Colonic mucosa (tissue), 4 donors: ENCODE measurements at regions not wholly inside any gene's neighbourhood (a gene's known extent, or its start where the extent isn't known, plus 50 kb on each side); places are given as distances from the start of the nearest gene placed in this dataset.

ENCODE experiments used
- DNase-seq: peaks from one replicate; pipeline ENCODE4 v3.0.0-alpha.2; 2020
- H3K27ac ChIP-seq: fragments of 200-600 bp; one replicate; pipeline ENCODE4 v1.8.0; 2021
- H3K27me3 ChIP-seq: fragments of 200-600 bp; one replicate; pipeline ENCODE4 v1.8.0; 2021
- H3K36me3 ChIP-seq: fragments of 200-600 bp; one replicate; pipeline ENCODE4 v1.8.0; 2021
- H3K4me1 ChIP-seq: fragments of 200-600 bp; one replicate; pipeline ENCODE4 v1.8.0; 2021; ENCODE audit warnings: mild to moderate bottlenecking
- H3K4me3 ChIP-seq: fragments of 200-600 bp; one replicate; pipeline ENCODE4 v1.8.0; 2021
- H3K9ac ChIP-seq, 2 donors: one replicate each; pipeline ENCODE4 v1.7.0; 2013; ENCODE audit warnings: control low read depth in 2 of 2, low read depth in 2 of 2, low read length in 2 of 2
- H3K9me3 ChIP-seq: fragments of 200-600 bp; one replicate; pipeline ENCODE4 v1.8.0; 2021
- intact Hi-C: fragments of 100-400 bp; cut with DNase I; formaldehyde crosslinking; loops from one replicate; pipeline ENCODE4 v1.14.1; 2022
- TF ChIP-seq, protein P1 (sequence below): fragments of 200-600 bp; IDR thresholded peaks from one replicate; pipeline ENCODE4 v1.8.0; 2022; ENCODE audit warnings: antibody characterized with exemption, mild to moderate bottlenecking
- donor health status: healthy.
- donor health status: DM: no; HTN: no; CAD: no.
- donor health status: DM: no; HTN: no; CAD: no.

DNA sequence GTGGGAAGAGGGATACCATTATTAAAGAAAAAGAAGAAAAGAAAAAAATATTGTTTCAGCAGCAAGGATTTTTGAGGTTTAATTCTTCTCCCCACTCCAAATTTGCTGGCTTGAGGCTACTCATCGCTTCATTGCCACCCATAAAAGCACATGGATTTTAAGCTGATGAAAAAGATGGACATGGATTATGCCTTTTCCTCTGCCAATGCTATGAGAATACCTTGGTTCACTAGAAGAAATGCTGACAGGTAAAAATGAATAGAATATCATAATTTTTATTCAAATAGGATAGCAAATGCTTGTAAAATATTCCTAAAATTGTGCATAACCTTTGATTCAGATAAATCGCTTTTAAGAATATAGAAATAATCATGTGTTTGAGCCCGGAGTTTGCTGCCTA lies 289.7 kb upstream of the DPYD start:
- intact Hi-C loops: no loop called here
- TF ChIP-seq, protein P1, sequence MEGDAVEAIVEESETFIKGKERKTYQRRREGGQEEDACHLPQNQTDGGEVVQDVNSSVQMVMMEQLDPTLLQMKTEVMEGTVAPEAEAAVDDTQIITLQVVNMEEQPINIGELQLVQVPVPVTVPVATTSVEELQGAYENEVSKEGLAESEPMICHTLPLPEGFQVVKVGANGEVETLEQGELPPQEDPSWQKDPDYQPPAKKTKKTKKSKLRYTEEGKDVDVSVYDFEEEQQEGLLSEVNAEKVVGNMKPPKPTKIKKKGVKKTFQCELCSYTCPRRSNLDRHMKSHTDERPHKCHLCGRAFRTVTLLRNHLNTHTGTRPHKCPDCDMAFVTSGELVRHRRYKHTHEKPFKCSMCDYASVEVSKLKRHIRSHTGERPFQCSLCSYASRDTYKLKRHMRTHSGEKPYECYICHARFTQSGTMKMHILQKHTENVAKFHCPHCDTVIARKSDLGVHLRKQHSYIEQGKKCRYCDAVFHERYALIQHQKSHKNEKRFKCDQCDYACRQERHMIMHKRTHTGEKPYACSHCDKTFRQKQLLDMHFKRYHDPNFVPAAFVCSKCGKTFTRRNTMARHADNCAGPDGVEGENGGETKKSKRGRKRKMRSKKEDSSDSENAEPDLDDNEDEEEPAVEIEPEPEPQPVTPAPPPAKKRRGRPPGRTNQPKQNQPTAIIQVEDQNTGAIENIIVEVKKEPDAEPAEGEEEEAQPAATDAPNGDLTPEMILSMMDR: no peak
- H3K4me3 ChIP-seq: no peak overlapping the region
- H3K9me3 ChIP-seq: no peaks in the 10 kb centered on the region
- H3K4me1 ChIP-seq: no peaks in the 10 kb centered on the region
- no peaks in the 10 kb centered on the region for H3K36me3 ChIP-seq
- no peak overlapping the region for H3K9ac ChIP-seq
- H3K27ac ChIP-seq: no peak overlapping the region
- no peak for DNase-seq
- H3K27me3 ChIP-seq: no peaks in the 10 kb centered on the region

DNA sequence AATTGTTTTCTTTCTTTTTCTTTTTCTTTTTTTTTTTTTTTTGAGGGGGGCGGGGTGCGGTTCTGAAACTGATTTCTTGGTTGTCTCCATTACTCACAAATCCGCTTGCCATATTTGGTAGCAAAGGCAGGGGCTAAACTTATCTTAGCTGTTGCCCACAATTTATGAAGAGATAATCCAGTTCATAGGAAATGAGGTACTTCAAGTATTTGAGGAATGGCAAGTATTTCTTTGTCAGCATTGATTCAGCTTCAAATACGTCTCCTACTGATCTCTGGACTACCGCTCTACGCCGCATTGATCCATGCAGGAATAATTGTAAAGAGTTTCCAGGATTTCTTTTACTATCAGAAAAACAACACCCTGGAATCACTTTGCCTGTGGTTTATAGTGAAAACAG lies 289.2 kb upstream of the DPYD start:
- Histone ChIP-seq H3K27ac (no peak overlapping the region), H3K9ac (no peak overlapping the region), H3K27me3 (no peaks in the 10 kb centered on the region), H3K4me3 (no peak overlapping the region), H3K4me1 (no peaks in the 10 kb centered on the region), H3K36me3 (no peaks in the 10 kb centered on the region), H3K9me3 (no peaks in the 10 kb centered on the region)
- TF ChIP-seq, protein P1: no peak
- intact Hi-C loops: no loop called here
- no peak for DNase-seq

DNA sequence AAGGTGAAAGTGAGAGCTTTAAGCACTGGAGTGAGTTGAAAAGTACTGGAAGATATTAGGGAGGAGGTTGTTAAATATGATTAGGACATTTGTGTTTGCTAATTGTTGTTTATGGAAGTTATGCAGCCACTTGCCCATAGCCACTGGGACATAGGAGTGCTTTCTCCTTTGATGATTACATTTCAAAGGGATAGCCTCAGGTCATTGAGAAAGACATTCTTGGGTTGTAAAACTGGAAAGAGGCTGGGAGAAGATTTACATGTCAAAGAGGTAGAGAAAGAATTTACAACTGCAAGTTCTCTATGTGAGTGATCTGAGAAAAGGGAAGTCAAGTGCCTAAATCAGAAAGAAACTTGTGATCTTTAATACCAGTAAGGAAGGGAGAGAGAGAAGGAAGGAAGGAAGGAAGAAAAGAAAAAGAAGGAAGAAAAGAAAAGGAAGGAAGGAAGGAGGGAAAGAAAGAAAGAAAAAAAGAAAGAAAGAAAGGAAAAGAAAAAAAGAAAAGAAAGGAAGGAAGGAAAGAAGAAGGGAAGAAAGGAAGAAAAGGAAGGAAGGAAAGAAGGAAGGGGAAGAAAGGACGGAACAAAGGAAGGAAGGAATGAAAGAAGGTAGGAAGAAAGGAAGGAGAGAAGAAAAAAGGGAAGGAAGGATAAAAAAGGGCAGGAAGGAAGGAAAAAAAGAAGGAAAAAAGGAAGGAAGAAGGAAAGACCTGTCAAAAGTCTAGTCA lies 284.6 kb upstream of the DPYD start:
- no peaks in the 10 kb centered on the region for H3K36me3 ChIP-seq
- intact Hi-C loops: no loop called here
- H3K4me1 ChIP-seq: no peaks in the 10 kb centered on the region
- TF ChIP-seq, protein P1: no peak
- H3K27me3 ChIP-seq: no peaks in the 10 kb centered on the region
- no peak overlapping the region for H3K9ac ChIP-seq
- no peak for DNase-seq
- no peak overlapping the region for H3K27ac ChIP-seq
- no peak overlapping the region for H3K4me3 ChIP-seq
- H3K9me3 ChIP-seq: no peaks in the 10 kb centered on the region

DNA sequence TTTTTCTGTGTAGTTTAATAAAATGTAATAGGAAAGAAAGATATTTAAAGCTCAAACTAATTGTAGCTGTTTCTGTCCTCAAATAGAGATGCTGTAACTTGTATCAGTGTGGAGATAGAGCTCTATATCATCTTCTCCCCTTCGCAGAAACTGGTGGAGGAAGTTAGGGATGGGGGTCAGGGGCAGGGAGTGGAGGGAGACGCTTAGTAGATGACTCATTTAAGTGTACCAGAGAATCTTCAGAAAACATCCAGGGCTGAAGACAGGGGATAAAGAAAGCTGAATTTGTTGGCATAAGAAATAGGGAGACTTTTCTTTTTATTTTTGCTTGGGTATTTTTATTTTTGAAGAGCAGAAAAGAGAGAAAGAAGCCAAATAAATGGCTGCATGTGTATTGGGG lies 282.6 kb upstream of the DPYD start:
- Histone ChIP-seq H3K9ac (no peak overlapping the region), H3K4me3 (no peak overlapping the region), H3K4me1 (no peaks in the 10 kb centered on the region), H3K36me3 (no peaks in the 10 kb centered on the region), H3K27me3 (no peaks in the 10 kb centered on the region), H3K9me3 (no peaks in the 10 kb centered on the region), H3K27ac (no peak overlapping the region)
- intact Hi-C loops: no loop called here
- TF ChIP-seq, protein P1: no peak
- DNase-seq: no peak

DNA sequence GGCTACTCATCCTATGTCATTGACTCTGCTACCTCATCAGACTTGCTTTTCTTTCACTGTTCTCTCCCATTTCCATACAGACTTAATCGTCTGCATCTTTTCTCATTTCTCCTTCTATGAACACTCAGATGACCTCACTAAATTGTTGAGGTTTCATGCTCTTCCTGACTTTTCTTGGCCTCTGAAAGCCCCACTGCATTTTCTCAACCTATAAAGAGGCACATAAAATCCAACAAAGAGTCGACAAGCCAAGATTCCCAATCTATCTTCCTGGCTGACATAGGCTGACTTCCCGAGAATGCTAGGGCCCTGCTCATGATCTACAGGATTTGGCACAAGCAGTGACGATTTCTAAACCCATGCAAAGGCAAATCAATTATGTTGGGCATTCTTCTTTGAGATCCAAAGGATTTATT lies 280.8 kb upstream of the DPYD start:
- Histone ChIP-seq H3K27me3 (no peaks in the 10 kb centered on the region), H3K9me3 (no peaks in the 10 kb centered on the region), H3K4me3 (no peak overlapping the region), H3K36me3 (no peaks in the 10 kb centered on the region), H3K4me1 (no peaks in the 10 kb centered on the region), H3K9ac (no peak overlapping the region), H3K27ac (no peak overlapping the region)
- no peak for DNase-seq
- TF ChIP-seq, protein P1: no peak
- intact Hi-C loops: no loop called here
